GM21447 (cell line): ENCODE measurements at regions not wholly inside any gene's neighbourhood (a gene's known extent, or its start where the extent isn't known, plus 50 kb on each side); places are given as distances from the start of the nearest gene placed in this dataset.
"Not testable (repeated sequence)": the region's sequence is repeated elsewhere in the genome, so short reads cannot be mapped to it uniquely, and the experiment has no call there.

Experiments
- ATAC-seq: cut with Tn5 transposase; IDR thresholded peaks from one replicate; pipeline ENCODE4 v1.9.1; 2021; ENCODE audit not compliant: unreplicated experiment

DNA sequence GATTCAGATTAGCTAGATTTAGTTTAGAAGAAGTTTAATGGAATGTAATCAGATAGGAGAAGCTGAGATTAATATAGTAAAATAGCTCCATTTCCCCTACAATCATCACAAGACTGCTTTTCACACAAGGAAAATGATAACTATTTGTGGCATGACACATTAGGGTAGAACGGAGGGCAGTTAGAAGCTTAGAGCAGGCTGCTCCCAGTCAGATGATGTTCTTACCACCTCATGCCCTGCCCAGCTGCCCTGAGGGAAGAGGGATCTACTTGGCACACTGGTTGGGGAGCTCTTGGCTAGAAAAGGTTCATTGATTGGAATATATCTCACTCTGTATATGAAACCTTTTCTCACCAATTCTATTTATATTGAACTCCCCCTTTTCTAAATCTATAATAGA lies 180.7 kb upstream of the IL15 start:
- ATAC-seq, result no peak

DNA sequence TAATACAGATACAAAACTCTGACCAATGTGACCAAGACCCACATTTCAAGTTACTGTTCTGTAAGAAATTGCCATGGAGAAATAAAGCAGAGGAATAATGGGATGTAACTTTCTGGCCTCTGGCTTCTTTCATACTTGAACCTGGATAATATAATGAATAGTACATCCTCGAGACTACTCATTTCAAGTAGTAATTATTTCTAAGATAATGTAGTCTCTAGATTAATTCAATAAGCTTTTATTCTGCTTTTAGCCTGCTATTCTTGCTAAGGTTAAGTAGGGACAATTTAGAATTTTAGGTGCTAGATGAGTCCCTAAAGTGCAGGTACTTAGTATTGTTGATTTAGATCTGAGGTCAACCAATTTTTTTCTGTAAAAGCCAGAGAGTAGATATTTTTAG lies 178.7 kb upstream of the IL15 start:
- no peak for ATAC-seq

DNA sequence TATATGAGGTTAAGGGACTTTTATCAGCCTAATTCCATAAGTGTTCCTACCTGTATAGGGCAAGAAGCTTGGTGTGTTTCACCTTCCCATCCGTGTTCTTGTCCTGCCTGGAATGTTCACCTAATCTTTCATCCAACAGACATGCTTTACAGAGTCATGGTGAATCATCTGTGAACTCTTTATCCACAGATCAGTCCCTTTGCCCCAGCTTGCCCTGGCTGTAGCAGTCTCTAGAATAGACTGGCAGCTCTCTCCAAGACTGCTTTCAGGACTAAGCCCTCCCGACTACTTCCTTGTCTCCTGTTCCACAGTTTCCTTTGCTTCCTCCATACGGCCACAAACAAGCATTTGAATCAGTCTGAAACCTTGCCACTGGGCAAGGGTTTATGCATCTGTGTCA lies 177.9 kb upstream of the IL15 start:
- no peak for ATAC-seq

DNA sequence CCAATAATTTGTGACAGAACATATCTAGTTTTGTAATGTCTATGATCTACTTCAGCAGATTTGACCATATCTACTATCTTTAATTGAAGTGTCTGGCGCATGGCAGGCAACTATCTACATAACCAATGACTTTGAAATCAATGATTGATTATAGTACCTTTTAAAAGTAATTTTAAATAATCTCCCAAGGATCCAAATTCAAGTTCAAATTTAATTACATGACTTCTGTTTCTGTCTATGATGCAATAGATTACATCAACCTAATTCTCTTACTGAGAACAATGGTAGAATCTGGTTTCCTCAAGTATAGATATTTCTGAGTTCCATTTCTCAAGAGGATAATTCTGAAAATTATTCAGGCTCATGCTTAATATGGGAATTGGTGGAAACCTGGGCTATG lies 177.4 kb upstream of the IL15 start:
- ATAC-seq, result no peak

DNA sequence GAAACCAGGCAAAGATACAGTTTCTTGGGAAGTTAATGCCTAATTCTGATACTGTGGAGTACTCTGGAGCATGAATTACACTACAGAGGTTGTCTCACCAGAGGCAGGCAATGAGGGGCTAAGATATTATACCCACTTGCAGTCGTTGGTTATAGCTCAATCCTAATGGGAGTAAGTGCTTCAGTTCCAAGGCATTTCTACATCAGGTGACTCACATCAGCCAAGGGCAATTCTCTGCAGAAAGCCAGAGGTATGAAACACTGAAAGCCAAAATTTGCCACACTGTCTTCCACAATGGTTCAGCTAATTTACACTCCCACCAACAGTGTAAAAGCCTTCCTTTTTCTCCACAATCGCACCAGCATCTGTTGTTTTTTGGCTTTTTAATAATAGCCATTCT lies 174.0 kb upstream of the IL15 start:
- ATAC-seq, result no peak

DNA sequence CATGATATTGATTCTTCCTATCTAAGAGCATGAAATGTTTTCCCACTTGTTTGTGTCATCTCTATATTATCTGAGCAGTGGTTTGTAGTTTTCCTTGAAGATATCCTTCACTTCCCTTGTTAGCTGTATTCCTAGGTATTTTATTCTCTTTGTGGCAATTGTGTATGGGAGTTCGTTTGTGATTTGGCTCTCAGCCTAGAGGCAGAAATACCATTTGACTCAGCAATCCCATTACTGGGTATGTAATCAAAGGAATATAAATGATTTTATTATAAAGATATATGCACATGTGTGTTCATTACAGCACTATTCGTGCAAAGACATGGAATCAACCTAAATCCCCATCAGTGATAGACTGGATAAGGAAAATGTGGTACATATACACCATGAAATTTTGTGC lies 172.7 kb upstream of the IL15 start:
- ATAC-seq, result no peak

DNA sequence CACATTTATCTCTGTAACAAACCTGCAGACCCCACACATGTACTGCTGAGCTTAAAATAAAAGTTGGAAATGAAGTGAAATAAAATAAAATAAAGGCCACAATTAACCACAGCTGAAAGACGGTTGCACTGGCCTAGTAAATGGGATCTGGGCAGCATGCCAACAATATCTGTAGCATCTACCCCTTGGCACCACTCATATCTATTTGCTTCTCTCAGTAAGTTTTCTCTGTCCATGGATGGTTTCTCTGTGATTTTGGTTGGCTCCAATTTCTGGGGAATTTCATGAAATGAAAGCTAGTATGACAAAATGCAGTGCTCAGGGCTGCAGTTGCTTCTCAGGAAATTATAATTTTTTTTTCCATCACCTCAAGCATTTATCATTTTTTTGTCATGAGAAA lies 172.0 kb upstream of the IL15 start:
- ATAC-seq, result no peak

DNA sequence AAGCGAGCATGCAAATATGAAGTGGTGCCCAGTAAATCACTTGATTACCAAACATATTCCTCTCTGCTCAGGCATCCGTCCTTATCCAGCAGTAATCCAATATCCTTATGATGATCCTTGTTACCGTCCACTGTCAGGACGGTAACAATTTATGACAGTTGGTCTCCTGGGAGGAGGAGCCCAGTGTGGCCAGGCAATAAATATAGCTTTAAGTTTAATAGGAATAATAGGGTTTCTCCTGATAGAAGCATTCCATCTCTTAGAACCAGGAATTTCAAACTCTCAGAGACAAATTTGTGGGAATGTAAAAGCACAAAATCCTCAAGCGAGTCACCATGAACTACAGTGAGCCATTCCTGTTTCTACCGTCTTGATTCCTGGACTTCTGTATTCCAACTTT lies 171.2 kb upstream of the IL15 start:
- no peak for ATAC-seq

DNA sequence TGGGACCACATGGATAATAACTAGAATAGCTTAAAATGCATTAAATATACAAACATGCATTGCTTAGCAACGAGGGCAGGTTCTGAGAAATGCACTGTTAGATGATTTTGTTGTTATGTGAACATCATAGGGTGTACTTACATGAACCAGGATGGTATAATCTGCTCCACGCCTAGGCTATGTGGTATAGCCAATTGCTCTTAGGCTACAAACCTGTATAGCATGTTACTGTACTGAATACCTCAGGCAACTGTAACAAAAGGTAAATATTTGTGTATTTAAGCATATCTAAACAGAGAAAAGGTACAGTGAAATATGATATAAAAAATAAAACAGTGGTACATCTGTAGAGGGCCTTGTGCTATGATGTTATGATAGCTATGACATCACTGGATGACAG lies 169.2 kb upstream of the IL15 start:
- ATAC-seq, result no peak

DNA sequence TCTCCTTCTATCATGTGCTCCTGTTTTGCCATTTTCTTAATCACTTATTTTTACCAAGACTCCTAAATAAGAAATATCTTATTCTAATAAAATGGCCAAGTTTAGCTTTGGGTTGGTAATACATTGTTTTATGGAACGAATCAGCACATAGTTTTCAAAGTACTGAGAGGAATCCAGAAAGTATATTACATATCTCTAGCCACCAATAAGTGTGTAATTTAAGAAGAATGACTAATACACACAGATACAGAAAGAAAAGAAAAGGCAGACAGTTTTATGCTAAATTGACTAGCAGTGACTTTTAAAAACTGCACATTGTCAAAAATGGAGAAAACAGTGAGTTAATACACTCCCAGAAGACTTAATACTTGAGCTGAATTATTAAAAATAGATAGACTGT lies 167.0 kb upstream of the IL15 start:
- ATAC-seq, result no peak

DNA sequence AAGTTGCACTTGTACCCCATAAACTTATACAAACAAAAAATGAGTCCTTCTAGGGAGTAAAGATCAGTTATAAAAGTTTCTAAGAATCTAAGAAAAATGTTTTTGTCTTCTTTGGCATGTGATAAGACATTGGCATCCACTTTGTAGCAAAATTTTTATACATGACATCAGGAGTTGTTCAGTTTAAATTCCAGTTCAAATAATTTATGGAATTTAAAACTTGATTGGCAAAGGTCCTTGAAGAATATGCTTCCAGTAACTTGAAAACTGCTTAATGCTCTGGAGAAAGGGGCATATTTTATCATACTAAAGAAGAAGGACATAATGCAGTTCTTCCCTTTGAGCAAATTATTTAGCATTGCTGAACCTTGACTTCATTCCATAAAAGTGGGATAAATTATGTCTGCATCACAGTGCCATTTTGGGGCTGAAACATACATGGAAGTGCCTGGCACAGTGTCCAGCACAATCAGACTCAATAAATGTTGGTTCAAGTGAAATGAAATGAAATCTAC lies 163.3 kb upstream of the IL15 start:
- ATAC-seq, result no peak

DNA sequence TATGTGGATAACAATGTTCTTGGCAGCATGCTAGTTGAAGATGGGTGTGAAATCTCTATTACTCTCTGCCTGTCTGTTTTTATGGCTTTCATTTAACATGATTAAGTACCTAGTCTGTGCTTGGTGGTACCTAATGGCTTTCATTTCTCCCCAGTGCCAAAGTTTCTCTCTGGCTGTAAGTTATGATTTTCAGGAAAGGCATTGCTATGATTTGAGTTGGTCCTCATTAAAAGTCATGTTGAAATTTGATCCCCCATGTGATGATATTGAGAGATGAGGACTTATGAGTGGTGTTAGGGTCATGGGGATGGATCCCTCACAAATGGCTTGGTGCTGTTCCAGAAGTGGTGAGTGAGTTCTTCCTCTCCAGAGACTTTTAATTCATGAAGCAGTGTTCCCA lies 162.4 kb upstream of the IL15 start:
- no peak for ATAC-seq

DNA sequence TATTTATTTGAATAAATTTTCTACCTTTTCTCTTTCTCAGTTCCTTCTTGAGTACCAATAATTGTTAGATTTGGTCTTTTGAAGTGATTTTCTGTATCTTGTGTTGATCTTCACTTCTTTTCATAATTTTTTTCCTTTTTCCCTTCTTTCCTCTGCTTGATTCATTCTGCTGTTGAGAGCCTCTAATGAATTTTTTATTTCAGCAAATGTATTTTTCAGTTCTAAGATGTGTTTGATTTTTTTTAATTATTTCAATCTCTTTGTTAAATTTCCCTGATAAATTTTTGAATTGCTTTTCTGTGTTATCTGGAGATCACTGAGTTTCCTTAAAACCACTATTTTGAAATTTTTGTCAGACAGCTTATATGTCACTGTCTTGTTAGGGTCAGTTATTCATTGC lies 155.4 kb upstream of the IL15 start:
- no peak for ATAC-seq

DNA sequence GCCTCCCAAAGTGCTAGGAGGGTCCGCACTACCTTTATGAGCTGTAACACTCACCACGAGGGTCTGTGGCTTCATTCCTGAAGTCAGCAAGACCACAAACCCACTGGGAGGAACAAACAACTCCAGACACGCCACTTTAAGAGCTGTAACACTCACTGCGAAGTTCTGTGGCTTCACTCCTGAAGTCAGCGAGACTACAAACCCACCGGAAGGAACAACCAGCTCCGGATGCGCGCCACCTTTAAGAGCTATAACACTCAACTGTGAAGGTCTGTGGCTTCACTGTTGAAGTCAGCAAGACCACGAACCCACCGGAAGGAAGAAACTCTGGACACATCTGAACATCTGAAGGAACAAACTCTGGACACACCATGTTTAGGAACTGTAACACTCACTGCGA lies 152.1 kb upstream of the IL15 start:
- not testable (repeated sequence) for ATAC-seq

DNA sequence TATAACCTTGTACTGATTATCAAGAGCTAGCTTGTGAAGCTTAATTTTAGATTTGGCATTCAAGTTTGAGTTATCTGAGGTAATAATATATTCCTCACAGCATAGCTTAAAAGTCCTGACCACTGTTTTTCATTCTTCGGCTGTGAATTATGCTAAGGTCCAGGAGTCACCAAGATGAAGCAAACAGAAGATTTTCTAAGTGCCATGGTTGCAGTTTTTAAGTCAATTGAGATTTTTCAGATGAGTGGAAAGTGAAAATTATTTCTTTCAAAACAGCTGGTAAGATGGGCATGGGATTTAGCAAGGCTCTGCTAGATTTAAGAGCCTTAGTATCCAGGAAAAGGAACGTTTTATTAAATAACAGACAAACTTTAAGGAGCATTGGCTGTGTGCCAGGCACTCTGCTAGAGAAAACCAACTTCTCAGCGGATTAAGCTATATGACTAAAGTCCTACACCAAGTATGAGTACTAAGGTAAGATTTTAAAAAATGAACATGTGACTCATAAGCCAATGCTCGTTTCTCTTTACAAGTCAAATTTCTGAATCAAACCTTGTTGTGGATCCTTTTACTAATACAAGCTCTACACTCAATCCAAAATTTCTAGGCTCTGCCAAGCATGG lies 149.9 kb upstream of the IL15 start:
- ATAC-seq, result no peak

DNA sequence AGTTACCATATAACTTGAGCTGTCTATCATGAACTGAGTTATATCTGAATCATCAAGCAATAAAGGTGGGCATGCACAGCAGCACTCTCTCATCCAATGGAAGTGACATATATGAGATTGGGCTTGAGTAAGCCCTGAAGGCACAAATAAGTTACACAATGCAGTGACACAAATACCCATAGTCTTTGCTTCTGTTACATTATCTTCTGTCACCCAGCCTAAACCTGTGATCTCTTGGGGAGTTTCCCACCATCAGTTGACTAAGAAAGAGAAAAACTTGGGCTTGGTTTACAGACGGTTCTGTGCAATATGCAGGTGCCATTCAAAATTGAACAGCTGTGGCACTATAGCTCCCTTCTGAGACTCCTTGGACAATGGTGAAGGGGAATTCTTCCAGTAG lies 138.8 kb upstream of the IL15 start:
- peak; percentile 79 for ATAC-seq

DNA sequence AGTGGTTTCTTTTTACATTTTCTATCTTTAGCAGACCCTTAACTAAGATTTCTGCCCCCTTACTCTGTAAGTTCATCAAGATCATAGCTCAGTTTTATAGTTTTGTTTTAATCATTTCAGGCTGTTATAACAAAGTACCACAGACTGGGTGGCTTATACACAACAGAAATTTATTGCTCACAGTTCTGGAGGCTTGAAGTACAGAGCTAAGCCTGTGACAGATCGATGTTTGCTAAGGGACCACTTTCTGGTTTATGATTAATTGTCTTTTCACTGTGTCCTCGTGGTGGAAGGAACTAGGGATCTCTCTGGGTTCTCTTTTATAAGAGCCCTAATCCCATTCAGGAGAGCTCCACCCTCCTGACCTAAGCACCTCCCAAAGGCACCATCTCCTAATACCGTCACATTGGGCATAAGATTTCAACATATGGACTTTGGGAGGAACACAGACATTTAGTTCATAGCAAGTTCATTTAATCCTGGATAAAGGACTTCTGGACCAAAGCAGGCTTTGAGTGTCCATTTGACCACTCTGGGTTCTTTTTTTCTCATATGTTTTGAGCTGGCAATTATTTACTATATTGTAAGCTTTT lies 137.0 kb upstream of the IL15 start:
- ATAC-seq, result no peak

DNA sequence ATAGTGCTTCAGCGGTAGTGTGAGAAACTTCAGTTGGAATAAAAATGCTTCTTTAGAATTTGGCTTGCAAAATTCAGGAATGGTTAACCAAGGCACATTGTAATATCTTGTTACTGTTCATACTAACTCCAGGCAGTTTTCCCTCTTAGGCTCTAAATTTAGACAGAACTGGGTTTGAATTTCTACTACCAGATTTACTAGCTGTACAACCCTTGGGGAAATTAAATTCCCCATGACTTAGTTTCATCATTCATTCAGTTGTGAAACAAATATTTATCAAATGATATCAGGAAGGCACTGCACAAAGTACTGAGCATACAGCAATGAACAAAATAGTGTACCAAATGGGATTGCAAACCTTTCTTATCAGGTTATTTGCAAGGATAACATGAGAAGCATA lies 135.0 kb upstream of the IL15 start:
- ATAC-seq, result no peak

DNA sequence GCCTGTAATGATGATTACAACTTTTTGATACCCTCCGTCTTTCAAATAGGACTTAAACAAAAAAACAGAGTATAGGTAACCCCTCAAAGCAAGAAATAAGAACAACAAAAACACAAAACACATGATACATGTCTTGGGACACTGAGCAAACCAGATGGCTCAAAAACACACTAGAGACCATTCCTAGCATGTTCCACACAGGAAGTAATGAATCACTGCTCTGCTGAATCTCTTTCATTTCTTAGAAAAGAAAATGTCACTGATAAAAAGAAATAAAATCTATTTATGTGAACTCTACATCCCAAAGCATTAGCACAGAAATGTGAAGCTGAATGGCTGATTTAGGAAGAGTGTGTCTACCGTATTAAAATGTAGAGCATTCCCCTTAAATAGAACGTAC lies 134.5 kb upstream of the IL15 start:
- no peak for ATAC-seq

DNA sequence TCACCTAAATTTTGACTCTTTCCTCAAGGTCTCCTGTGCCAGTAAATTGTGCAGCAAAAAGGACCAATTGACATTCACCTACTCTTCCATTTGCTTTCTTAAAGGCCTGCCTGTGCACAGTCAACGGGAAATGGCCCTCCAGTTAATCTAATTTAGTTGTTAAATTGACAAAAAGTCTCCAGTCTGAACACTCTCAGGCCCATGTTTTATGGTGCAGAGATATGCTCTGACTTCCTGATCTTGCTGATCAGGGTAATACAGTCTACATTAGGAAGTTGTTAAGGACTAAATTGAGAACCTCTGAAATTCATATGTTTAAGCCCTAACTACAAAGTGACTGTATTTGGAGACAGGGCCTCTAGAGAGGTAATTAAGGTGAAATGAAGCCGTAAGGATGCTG lies 133.6 kb upstream of the IL15 start:
- ATAC-seq, result no peak

DNA sequence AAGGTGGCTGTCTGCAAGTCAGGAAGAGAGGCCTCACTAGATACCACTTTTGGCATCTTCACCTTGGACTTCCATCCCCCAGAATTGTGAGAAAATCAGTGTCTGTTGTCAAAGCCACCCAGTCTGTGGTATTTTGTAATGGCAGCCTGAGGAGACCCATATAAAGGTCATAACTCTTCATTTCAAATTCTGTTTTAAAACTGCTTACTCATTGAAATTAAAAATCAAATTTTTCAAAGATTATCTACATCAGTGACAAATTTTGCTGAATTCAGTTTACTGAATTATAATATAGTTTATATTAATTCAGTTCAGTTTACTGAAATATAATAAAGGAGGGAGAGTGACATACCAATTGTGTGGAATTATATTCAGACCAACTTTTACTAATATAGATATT lies 133.1 kb upstream of the IL15 start:
- ATAC-seq, result no peak

DNA sequence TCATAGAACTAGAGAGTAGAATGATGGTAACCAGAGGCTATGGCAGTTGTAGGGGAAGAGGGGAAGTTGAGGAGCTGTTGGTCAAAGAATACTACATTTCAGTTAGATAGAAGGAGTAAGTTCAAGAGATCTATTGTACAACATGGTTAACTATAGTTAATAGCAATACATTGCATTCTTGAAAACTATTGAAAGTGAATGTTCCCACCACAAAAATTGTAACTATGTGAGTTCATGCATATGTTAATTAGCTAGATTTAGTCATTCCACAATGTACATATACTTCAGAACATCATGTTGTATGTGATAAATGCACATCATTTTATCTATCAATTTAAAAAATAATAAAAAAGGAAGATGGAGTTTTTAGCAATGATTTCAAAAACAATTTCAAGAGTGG lies 125.3 kb upstream of the IL15 start:
- ATAC-seq, result no peak

DNA sequence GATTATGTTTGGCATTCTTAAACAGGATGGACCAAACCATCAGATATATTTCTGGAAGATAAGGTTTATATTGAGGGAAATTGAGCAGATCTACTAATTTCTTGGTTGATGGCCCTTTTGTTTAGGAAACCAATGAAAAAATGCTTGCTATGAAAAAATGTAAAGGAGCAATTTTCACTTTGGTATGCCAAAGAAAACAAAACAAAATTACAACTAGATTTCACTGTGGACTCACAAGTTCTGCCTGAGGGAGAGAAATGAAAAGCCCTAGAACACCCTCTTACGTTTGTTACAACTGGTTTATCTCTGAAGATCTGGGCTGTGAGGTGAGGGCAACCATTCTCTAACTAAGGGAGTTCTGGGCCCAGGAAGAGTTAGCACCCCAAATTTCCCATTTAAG lies 122.5 kb upstream of the IL15 start:
- ATAC-seq, result no peak
